SK-N-MC (cell line): ENCODE measurements at regions not wholly inside any gene's neighbourhood (a gene's known extent, or its start where the extent isn't known, plus 50 kb on each side); places are given as distances from the start of the nearest gene placed in this dataset.
"Not testable (repeated sequence)": the region's sequence is repeated elsewhere in the genome, so short reads cannot be mapped to it uniquely, and the experiment has no call there.

Experiments used
- DNase-seq: peaks from one replicate; pipeline ENCODE4 v3.0.0-alpha.2; 2011; ENCODE audit warnings: low read depth, low spot score
- H3K27ac ChIP-seq: fragments of 200-600 bp; sonication (generic); 2 replicates; pipeline ENCODE4 v1.5.1; 2016; ENCODE audit warnings: mixed run types
- H3K36me3 ChIP-seq: fragments of 200-600 bp; sonication (generic); 2 replicates; pipeline ENCODE4 v1.6.1; 2017; ENCODE audit warnings: antibody characterized with exemption, low read length, mixed read lengths; ENCODE audit not compliant: insufficient read depth
- H3K4me3 ChIP-seq: fragments of 200-600 bp; sonication (generic); 2 replicates; pipeline ENCODE4 v1.5.1; 2016
- H3K9ac ChIP-seq: fragments of 200-600 bp; sonication (generic); 2 replicates; pipeline ENCODE4 v1.8.0; 2017; ENCODE audit warnings: mixed run types, mixed read lengths; ENCODE audit not compliant: insufficient read length
- H3K9me3 ChIP-seq: fragments of 200-600 bp; sonication (generic); 2 replicates; pipeline ENCODE4 v1.6.1; 2017; ENCODE audit warnings: low read depth, mild to moderate bottlenecking, antibody characterized with exemption, low read length, moderate library complexity, mixed read lengths
- EZH2 ChIP-seq: fragments of 200-600 bp; sonication (generic); IDR thresholded peaks from one replicate; pipeline ENCODE4 v1.6.1; 2017; ENCODE audit warnings: antibody characterized with exemption
- FOXP2 ChIP-seq: optimal IDR thresholded peaks from 2 replicates; pipeline ENCODE3; 2011; ENCODE audit warnings: mild to moderate bottlenecking, moderate library complexity; ENCODE audit not compliant: insufficient read depth; ENCODE audit errors: extremely low read length, control extremely low read depth
- POLR2AphosphoS5 ChIP-seq: IDR thresholded peaks from 2 replicates; pipeline ENCODE4 v1.6.1; 2012; ENCODE audit warnings: mild to moderate bottlenecking, low read depth, low read length, borderline replicate concordance

DNA sequence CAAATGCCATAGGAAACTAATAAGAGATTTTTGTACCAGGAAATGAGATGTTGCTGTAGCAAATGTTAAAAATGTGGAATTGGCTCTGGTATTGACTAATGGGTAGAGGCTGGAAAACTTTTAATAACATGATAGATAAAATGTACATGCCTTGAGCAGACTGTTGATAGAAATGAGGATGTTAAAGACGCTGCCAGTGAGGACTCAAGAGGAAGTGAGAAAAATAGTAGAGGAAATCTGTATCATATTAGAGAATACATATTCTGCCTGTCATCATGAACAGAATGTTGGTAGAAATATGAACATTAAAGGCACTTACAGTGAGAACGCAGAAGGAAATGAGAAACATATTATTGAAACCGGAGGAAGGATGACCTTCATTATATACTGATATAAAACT is 577.2 kb upstream of the HTR2C start:
- Histone ChIP-seq H3K36me3 (no peaks in the 10 kb centered on the region), H3K27ac (no peak overlapping the region), H3K4me3 (no peak overlapping the region), H3K9ac (no peak overlapping the region), H3K9me3 (no peaks in the 10 kb centered on the region)
- TF ChIP-seq EZH2 (no peak), FOXP2 (no peak), POLR2AphosphoS5 (no peak)
- DNase-seq, result no peak

DNA sequence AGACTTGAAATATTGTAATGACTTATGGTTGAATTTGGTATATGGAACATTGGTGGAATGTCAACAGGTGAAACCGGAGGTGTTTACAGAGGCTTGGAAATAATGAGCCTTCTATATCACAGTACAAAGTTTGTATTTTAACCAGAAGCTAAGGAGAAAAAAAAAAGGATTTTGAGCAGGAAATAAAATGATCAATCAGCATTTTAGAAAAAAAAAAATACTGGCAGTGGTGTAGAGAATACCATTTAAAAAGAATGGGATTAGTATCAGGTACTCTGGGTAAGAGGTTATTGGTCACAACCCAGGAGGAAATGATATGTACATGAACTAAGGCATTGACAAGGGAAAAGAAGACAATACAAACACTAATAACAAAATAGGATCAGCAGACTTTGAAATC is 587.1 kb upstream of the HTR2C start:
- no peak for TF ChIP-seq EZH2
- TF ChIP-seq POLR2AphosphoS5, result no peak
- TF ChIP-seq FOXP2, result no peak
- H3K9me3 ChIP-seq, result no peaks in the 10 kb centered on the region
- H3K36me3 ChIP-seq, result no peaks in the 10 kb centered on the region
- no peak overlapping the region for H3K27ac ChIP-seq
- DNase-seq, result no peak
- H3K4me3 ChIP-seq, result no peak overlapping the region
- no peak overlapping the region for H3K9ac ChIP-seq

DNA sequence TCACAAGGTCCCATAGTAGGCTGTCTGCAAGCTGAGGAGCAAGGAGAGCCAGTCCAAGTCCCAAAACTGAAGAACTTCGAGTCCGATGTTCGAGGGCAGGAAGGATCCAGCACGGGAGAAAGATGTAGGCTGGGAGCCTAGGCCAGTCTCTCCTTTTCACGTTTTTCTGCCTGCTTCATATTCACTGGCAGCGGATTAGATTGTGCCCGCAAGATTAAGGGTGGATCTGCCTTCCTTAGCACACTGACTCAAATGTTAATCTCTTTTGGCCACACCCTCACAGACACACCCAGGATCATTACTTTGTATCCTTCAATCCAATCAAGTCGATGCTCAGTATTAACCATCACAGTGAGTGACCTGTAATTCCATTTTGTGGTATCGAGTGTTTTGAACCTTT is 592.2 kb upstream of the HTR2C start:
- not testable (repeated sequence) for H3K36me3 ChIP-seq, H3K27ac ChIP-seq, H3K9ac ChIP-seq, H3K4me3 ChIP-seq, H3K9me3 ChIP-seq, DNase-seq

DNA sequence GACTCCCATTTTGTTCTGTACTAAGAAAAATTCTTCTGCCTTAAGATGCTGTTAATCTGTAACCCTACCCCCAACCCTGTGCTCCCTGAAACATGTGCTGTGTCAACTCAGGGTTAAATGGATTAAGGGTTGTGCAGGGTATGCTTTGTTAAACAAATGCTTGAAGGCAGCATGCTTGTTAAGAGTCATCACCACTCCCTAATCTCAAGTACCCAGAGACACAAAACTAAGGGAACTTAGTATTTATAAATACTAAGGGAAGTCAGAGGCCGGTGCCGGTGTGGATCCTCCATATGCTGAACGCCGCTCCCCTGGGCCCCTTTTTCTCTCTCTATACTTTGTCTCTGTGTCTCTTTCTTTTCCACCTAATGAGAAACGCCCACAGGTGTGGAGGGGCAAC is 593.2 kb upstream of the HTR2C start:
- not testable (repeated sequence) for DNase-seq, H3K9me3 ChIP-seq, H3K4me3 ChIP-seq, H3K9ac ChIP-seq, H3K36me3 ChIP-seq, H3K27ac ChIP-seq

DNA sequence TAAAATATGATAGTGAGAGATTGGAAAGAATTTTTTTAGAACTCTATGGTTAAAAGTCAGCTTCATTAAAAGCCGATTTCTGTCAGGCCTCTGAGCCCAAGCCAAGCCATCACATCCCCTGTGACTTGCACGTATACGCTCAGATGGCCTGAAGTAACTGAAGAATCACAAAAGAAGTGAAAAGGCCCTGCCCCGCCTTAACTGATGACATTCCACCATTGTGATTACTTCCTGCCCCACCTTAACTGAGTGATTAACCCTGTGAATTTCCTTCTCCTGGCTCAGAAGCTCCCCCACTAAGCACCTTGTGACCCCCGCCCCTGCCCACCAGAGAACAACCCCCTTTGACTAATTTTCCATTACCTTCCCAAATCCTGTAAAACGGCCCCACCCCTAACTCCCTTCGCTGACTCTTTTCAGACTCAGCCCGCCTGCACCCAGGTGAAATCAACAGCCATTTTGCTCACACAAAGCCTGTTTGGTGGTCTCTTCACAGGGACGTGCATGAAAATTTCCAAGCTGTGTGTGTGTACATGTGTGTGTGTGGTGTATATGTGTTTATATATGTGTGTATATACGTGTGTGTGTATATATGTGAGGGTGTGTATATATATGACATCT is 595.5 kb upstream of the HTR2C start:
- H3K9me3 ChIP-seq, DNase-seq, H3K27ac ChIP-seq, H3K36me3 ChIP-seq, H3K9ac ChIP-seq, H3K4me3 ChIP-seq: not testable (repeated sequence)

DNA sequence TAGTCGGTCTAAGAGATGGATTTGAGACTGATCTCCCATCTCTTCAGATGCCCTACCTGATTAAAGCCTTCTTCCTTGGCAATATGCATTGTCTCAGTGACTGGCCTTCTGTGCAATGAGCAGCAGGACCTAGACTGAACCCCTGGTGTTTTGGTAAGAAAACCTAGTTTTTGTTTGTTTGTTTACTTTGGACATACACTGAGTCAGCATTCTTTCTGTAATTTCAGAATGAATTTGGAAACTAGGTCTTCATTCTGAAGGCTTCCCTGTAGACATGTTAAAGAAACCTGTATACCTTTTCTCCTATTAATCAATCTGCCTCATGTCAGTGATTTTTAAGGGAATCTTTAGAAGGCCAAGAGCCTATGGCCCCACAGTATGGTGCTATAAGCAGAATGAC is 597.5 kb upstream of the HTR2C start:
- no peaks in the 10 kb centered on the region for H3K9me3 ChIP-seq
- TF ChIP-seq POLR2AphosphoS5 (no peak), EZH2 (no peak), FOXP2 (no peak)
- H3K9ac ChIP-seq, result no peak overlapping the region

DNA sequence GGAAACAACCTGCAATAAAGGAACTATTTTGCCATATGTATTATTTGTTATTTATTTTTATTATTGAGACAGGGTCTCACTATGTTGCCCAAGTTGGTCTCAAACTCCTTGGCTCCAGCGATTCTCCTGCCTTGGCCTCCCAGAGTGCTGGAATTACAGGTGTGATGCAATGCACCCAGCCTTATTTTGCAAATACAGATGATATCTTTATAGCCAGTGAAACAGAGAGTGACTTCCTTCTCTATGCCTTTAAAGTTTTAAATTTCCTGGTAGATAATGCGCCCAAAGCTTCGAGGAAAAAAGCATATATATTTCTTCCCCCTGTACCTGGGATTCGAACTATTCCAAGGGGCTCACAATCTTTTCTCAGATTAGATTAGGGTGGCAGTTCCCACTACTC is 601.1 kb upstream of the HTR2C start:
- Histone ChIP-seq H3K9me3 (no peaks in the 10 kb centered on the region), H3K36me3 (no peaks in the 10 kb centered on the region), H3K9ac (no peak overlapping the region), H3K27ac (no peak overlapping the region), H3K4me3 (no peak overlapping the region)
- no peak for DNase-seq
- no peak for TF ChIP-seq FOXP2
- TF ChIP-seq EZH2, result no peak
- no peak for TF ChIP-seq POLR2AphosphoS5

More for the DNA sequence above, 597.5 kb upstream of the HTR2C start:
- DNase-seq, result no peak
- Histone ChIP-seq H3K4me3 (no peak overlapping the region), H3K36me3 (no peaks in the 10 kb centered on the region), H3K27ac (no peak overlapping the region)

DNA sequence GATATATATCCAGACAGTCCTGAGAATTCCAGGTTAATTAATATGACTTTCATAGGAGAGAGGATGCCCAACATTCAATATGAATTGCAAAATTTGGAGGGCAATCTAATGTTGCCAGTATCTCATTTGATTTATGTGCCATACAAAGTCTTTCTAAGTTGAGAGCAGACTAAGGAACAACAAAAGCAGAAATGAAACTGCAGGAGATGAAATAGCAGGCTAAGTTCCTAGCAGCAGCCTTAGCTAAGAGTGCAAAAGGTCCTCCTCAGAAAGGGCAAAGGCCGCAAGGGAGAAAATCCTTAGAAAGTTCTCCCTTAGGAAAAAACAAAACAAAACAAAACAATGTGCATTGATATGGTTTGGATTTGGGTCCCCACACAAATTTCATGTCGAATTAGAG is 602.9 kb upstream of the HTR2C start:
- H3K9ac ChIP-seq, result no peak overlapping the region
- no peaks in the 10 kb centered on the region for H3K36me3 ChIP-seq
- DNase-seq, result no peak
- no peak for TF ChIP-seq POLR2AphosphoS5
- H3K27ac ChIP-seq, result no peak overlapping the region
- no peaks in the 10 kb centered on the region for H3K9me3 ChIP-seq
- H3K4me3 ChIP-seq, result no peak overlapping the region

DNA sequence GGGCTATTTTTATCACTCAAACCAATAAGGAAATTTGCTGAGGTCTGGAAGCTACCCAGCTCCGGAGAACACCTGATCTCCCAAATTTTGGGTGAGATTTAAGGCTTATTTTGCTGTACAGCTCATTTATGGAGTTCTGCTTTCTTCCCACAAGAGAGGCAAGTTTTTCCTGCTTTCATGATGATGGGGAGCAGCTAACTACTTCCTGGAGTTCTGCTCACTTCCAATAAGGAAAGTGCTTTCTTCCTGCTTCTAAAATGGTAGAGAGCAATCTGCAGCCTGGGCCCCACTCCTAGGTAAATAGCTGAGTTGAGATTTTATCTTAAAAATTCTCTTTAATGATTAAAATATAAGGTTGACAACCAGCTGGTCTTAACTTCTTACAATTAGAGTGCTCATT is 606.0 kb upstream of the HTR2C start:
- Histone ChIP-seq H3K27ac (no peak overlapping the region), H3K9ac (no peak overlapping the region), H3K9me3 (no peaks in the 10 kb centered on the region), H3K36me3 (no peaks in the 10 kb centered on the region), H3K4me3 (no peak overlapping the region)
- no peak for DNase-seq
- no peak for TF ChIP-seq EZH2
- TF ChIP-seq POLR2AphosphoS5, result no peak
- TF ChIP-seq FOXP2, result no peak

DNA sequence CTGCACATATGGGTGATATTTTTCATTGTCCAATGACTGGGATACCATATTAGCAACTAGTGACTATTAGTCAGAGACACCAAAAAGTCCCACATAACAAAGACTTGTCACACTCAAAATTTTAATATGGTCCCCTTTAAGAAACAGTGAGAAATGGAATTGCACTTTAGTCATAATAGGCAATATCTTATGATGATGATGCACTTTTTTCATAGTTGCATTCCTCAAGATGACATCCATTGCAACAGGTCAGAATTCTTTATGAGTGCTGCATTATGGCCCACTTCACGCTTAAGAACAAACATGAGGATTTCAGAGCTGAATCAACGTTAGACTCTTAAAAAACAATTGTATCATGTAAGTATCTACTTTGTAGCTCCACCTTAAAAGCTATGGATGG is 608.4 kb upstream of the HTR2C start:
- TF ChIP-seq FOXP2 (no peak), EZH2 (no peak), POLR2AphosphoS5 (no peak)
- Histone ChIP-seq H3K36me3 (no peaks in the 10 kb centered on the region), H3K4me3 (no peak overlapping the region), H3K27ac (no peak overlapping the region), H3K9ac (no peak overlapping the region), H3K9me3 (no peaks in the 10 kb centered on the region)
- DNase-seq, result no peak
